GM13977 (cell line): ENCODE measurements at regions not wholly inside any gene's neighbourhood (a gene's known extent, or its start where the extent isn't known, plus 50 kb on each side); places are given as distances from the start of the nearest gene placed in this dataset.

Source experiments
- DNase-seq: peaks from one replicate; pipeline ENCODE4 v3.0.0; 2012; ENCODE audit warnings: low spot score
- in situ Hi-C: fragments of 300-500 bp; cut with MboI; formaldehyde crosslinking; loops from one replicate; pipeline ENCODE4 v1.12.0; 2022; ENCODE audit warnings: low sequenced_read_pairs, low pct_unique_long_range_greater_than_20kb, mixed read lengths, inconsistent platforms; ENCODE audit not compliant: unreplicated experiment
- TF ChIP-seq, protein P1 (sequence below): IDR thresholded peaks from 2 replicates; pipeline ENCODE4 v1.5.1; 2012; ENCODE audit warnings: mild to moderate bottlenecking, control low read depth; ENCODE audit not compliant: insufficient read depth; ENCODE audit errors: extremely low read depth, missing control alignments

- in situ Hi-C loops: no loop called here
- TF ChIP-seq, protein P1, sequence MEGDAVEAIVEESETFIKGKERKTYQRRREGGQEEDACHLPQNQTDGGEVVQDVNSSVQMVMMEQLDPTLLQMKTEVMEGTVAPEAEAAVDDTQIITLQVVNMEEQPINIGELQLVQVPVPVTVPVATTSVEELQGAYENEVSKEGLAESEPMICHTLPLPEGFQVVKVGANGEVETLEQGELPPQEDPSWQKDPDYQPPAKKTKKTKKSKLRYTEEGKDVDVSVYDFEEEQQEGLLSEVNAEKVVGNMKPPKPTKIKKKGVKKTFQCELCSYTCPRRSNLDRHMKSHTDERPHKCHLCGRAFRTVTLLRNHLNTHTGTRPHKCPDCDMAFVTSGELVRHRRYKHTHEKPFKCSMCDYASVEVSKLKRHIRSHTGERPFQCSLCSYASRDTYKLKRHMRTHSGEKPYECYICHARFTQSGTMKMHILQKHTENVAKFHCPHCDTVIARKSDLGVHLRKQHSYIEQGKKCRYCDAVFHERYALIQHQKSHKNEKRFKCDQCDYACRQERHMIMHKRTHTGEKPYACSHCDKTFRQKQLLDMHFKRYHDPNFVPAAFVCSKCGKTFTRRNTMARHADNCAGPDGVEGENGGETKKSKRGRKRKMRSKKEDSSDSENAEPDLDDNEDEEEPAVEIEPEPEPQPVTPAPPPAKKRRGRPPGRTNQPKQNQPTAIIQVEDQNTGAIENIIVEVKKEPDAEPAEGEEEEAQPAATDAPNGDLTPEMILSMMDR: no peak
- DNase-seq: no peak
Measured at GRCh38 chr1:115473986-115474565, 136.0 kb upstream of the NGF start.

DNA sequence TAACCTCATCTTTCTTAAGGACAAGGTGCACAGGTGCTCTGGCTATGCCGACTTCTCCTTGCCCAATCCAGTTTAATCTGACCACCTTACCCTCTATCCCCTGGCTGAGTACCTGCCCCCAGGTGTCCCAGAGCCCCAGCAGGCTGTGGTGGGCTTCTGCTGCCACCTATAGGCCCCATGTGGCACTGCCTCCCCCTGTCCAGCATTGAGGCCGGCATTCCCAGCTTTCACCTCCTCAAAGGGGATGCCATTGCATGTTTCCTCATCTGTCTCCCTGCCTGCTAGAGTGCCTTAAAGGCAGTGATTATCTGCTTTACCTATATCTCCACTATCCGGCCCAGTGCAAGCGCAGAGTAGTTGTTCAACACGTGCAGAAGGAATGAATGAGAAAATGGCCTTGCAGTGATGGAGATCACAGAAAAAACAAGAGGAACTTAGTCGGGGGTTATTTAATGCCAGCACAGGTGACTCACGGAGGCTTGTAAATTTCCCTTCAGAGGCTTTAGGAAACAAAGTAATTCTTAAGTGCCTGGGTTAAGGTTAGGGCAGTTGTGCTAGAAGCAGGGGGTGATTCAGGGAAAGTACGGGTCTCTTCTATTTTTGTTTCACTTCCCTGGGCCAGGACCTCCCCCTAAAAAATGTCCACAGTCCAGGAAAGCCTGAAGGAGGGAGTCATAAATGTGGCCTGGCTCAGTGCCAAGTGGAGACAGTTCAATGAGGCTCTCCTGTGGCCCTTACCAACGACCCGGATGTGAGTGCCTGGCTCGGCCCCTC lies 131.8 kb upstream of the NGF start:
- DNase-seq: peak; percentile 59
- in situ Hi-C loops: loop anchor here (10.0 kb wide), 1 partner anchor 335 kb away; no protein-coding TSS in a partner anchor
- TF ChIP-seq, protein P1: peak; percentile 89

DNA sequence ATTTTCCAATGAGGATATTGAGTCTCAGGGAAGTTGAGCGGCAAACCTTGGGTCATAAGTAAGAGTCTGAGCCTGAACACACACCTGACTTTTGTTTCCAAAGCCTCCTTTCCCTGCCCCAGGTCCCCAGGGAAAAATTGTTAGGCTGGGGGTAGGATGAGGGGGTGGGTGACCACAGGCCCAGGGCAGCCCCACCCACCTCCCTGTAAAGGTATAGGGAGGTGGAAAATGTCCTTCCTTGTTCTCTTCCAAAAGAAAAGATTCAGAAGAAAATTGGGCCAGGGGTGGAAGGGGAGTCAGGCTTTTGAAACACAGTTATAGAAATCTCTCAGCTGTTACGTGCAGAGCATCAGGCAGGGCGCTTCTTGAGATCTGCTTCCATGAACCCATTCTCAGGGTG lies 129.7 kb upstream of the NGF start:
- TF ChIP-seq, protein P1: no peak
- no peak for DNase-seq
- in situ Hi-C loops: loop anchor here (10.0 kb wide), 1 partner anchor 333 kb away; no protein-coding TSS in a partner anchor

- in situ Hi-C loops: loop anchor here (10.0 kb wide), 1 partner anchor 332 kb away; no protein-coding TSS in a partner anchor
- TF ChIP-seq, protein P1: no peak
- DNase-seq: no peak
Measured at GRCh38 chr1:115467196-115467595, 129.1 kb upstream of the NGF start.

GRCh38 chr1:115466433-115466832 lies 128.4 kb upstream of the NGF start:
- DNase-seq: no peak
- TF ChIP-seq, protein P1: no peak
- in situ Hi-C loops: loop anchor here (10.0 kb wide), 1 partner anchor 332 kb away; no protein-coding TSS in a partner anchor

GRCh38 chr1:115465802-115466363 lies 127.8 kb upstream of the NGF start:
- TF ChIP-seq, protein P1: no peak
- in situ Hi-C loops: loop anchor here (10.0 kb wide), 1 partner anchor 331 kb away; no protein-coding TSS in a partner anchor
- DNase-seq: no peak
